Vagina (tissue), 2 donors: ENCODE measurements at regions not wholly inside any gene's neighbourhood (a gene's known extent, or its start where the extent isn't known, plus 50 kb on each side); places are given as distances from the start of the nearest gene placed in this dataset.

Source experiments
- DNase-seq, 2 donors: peaks; one replicate each; pipeline ENCODE4 v3.0.0-alpha.2; 2017; ENCODE audit errors: extremely low spot score in 2 of 2
- H3K27ac ChIP-seq: fragments of 200-600 bp; sonication (generic); one replicate; pipeline ENCODE4 v1.5.1; 2019
- H3K27me3 ChIP-seq: fragments of 200-600 bp; sonication (generic); one replicate; pipeline ENCODE4 v1.5.1; 2019
- H3K36me3 ChIP-seq, 2 donors: fragments of 200-600 bp; sonication (generic); one replicate each; pipeline ENCODE4 v1.5.1; 2017 to 2019
- H3K4me1 ChIP-seq: fragments of 200-600 bp; sonication (generic); one replicate; pipeline ENCODE4 v1.5.1; 2019
- H3K4me3 ChIP-seq, 2 donors: fragments of 200-600 bp; sonication (generic); 1 replicate in 1 of 2; 2 replicates in 1 of 2; pipeline ENCODE4 v1.5.1; 2016 to 2019
- H3K9me3 ChIP-seq: fragments of 200-600 bp; sonication (generic); one replicate; pipeline ENCODE4 v1.5.1; 2019
- POLR2A ChIP-seq, 2 donors: fragments of 450-650 bp; IDR thresholded peaks; one replicate each; pipeline ENCODE4 v1.6.1; 2017; ENCODE audit warnings: antibody characterized with exemption in 2 of 2, mild to moderate bottlenecking in 2 of 2, moderate library complexity in 2 of 2
- POLR2AphosphoS5 ChIP-seq, 2 donors: sonication (generic); formaldehyde crosslinking; IDR thresholded peaks; one replicate each; pipeline ENCODE4 v1.9.0; 2017; ENCODE audit warnings: antibody characterized with exemption in 2 of 2, mild to moderate bottlenecking in 2 of 2, low read depth in 1 of 2; ENCODE audit not compliant: insufficient read depth in 1 of 2
- intact Hi-C: fragments of 100-400 bp; cut with DNase I; formaldehyde crosslinking; loops from one replicate; pipeline ENCODE4 v1.15.1; 2023
- TF ChIP-seq, protein P1 (sequence below), 3 experiments: fragments of 450-650 bp in 2 of 3; fragments of 200-600 bp in 1 of 3; sonication (generic) in 1 of 3; IDR thresholded peaks; one replicate each; pipeline ENCODE4 v1.5.1; 2017 to 2019; ENCODE audit warnings: antibody characterized with exemption in 3 of 3, mild to moderate bottlenecking in 2 of 3, moderate library complexity in 2 of 3

DNA sequence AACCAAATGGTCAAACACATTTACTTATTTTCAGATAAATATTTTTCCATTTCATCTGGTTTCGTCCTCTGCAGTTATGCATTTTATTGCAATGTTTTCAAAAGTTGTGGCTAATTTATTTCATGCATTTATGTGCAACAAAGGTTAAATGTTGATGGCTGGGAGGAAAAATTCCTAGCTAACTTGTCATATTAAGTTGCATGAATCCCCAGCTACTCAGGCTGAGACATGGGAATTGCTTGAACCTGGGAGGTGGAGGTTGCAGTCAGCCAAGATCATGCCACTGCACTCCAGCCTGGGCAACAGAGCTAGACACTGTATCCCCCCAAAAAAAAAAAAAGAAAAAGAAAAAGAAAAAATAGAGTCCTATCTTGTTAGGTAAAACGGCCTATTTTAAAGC is 1862.4 kb upstream of the RAG2 start:
- intact Hi-C loops: no loop called here
- H3K4me1 ChIP-seq: no peaks in the 10 kb centered on the region
- no peak overlapping the region for H3K4me3 ChIP-seq
- no peaks in the 10 kb centered on the region for H3K36me3 ChIP-seq
- no peaks in the 10 kb centered on the region for H3K9me3 ChIP-seq
- DNase-seq: no peak
- TF ChIP-seq, protein P1, sequence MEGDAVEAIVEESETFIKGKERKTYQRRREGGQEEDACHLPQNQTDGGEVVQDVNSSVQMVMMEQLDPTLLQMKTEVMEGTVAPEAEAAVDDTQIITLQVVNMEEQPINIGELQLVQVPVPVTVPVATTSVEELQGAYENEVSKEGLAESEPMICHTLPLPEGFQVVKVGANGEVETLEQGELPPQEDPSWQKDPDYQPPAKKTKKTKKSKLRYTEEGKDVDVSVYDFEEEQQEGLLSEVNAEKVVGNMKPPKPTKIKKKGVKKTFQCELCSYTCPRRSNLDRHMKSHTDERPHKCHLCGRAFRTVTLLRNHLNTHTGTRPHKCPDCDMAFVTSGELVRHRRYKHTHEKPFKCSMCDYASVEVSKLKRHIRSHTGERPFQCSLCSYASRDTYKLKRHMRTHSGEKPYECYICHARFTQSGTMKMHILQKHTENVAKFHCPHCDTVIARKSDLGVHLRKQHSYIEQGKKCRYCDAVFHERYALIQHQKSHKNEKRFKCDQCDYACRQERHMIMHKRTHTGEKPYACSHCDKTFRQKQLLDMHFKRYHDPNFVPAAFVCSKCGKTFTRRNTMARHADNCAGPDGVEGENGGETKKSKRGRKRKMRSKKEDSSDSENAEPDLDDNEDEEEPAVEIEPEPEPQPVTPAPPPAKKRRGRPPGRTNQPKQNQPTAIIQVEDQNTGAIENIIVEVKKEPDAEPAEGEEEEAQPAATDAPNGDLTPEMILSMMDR (IDR thresholded peaks at IDR 0.05): no peak
- no peak for TF ChIP-seq POLR2A (IDR thresholded peaks at IDR 0.05)
- no peak for TF ChIP-seq POLR2AphosphoS5 (IDR thresholded peaks at IDR 0.05; ENCODE audit: insufficient read depth in 1 of 2, low read depth in 1 of 2)
- no peaks in the 10 kb centered on the region for H3K27me3 ChIP-seq
- no peak overlapping the region for H3K27ac ChIP-seq

GRCh38 chr11:38456371-38456770 is 1858.3 kb upstream of the RAG2 start:
- Histone ChIP-seq H3K36me3 (no peaks in the 10 kb centered on the region), H3K27ac (no peak overlapping the region), H3K4me3 (no peak overlapping the region), H3K4me1 (no peaks in the 10 kb centered on the region), H3K27me3 (no peaks in the 10 kb centered on the region), H3K9me3 (no peaks in the 10 kb centered on the region)
- intact Hi-C loops: no loop called here
- DNase-seq: no peak
- TF ChIP-seq POLR2AphosphoS5 (IDR thresholded peaks at IDR 0.05; ENCODE audit: insufficient read depth in 1 of 2, low read depth in 1 of 2) (no peak), POLR2A (IDR thresholded peaks at IDR 0.05) (no peak)
- TF ChIP-seq, protein P1 (IDR thresholded peaks at IDR 0.05): no peak

GRCh38 chr11:38448284-38448683 is 1850.2 kb upstream of the RAG2 start:
- no peak for DNase-seq
- Histone ChIP-seq H3K4me1 (no peaks in the 10 kb centered on the region), H3K36me3 (no peaks in the 10 kb centered on the region), H3K27me3 (no peaks in the 10 kb centered on the region), H3K4me3 (no peak overlapping the region), H3K27ac (no peak overlapping the region), H3K9me3 (no peaks in the 10 kb centered on the region)
- intact Hi-C loops: no loop called here
- TF ChIP-seq POLR2AphosphoS5 (IDR thresholded peaks at IDR 0.05; ENCODE audit: insufficient read depth in 1 of 2, low read depth in 1 of 2) (no peak), POLR2A (IDR thresholded peaks at IDR 0.05) (no peak)
- TF ChIP-seq, protein P1 (IDR thresholded peaks at IDR 0.05): no peak

DNA sequence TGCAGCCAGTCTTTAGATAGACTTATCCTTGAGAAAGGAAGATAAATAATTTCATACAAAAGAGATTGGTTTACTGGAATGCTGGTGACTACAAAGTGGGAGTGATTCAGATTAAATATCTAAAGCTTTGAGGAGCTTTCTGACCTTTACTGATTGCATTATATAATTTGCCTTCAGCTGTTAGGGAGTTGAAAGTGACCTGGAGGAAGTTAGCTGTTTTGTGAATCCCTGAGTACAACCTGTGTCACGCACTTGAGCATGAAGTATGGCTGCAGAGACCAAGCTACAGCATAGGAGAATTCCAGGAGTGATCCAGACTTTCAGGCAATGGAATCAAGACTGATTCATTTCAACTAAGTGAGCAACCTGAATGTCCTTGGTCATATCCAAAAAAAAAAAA is 1848.3 kb upstream of the RAG2 start:
- Histone ChIP-seq H3K36me3 (no peaks in the 10 kb centered on the region), H3K9me3 (no peaks in the 10 kb centered on the region), H3K4me1 (no peaks in the 10 kb centered on the region), H3K27me3 (no peaks in the 10 kb centered on the region), H3K27ac (no peak overlapping the region), H3K4me3 (no peak overlapping the region)
- DNase-seq: no peak
- TF ChIP-seq POLR2A (IDR thresholded peaks at IDR 0.05) (no peak), POLR2AphosphoS5 (IDR thresholded peaks at IDR 0.05; ENCODE audit: insufficient read depth in 1 of 2, low read depth in 1 of 2) (no peak)
- TF ChIP-seq, protein P1 (IDR thresholded peaks at IDR 0.05): no peak
- intact Hi-C loops: no loop called here

DNA sequence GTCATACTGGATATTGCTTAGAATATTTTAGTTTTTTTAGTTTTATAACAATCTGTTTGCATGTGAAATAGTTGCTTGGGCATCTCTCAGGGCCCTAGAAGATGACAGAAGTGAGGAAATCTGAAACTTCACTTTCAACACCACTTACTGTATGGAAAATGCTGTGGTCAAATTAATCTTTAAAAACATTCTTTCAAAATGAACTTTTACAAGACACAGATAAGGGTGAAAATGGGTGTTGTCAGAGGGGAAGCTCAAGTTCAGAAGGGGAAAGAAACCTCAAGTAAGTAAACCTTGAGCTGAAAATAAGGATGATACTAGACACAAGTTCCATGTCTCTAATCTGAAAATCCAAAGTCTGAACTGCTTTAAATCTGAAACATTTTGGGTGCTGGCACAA is 1840.1 kb upstream of the RAG2 start:
- no peaks in the 10 kb centered on the region for H3K36me3 ChIP-seq
- no peaks in the 10 kb centered on the region for H3K4me1 ChIP-seq
- H3K9me3 ChIP-seq: no peaks in the 10 kb centered on the region
- intact Hi-C loops: no loop called here
- H3K27ac ChIP-seq: no peak overlapping the region
- no peak for DNase-seq
- no peak overlapping the region for H3K4me3 ChIP-seq
- TF ChIP-seq POLR2A (IDR thresholded peaks at IDR 0.05): no peak
- no peak for TF ChIP-seq POLR2AphosphoS5 (IDR thresholded peaks at IDR 0.05; ENCODE audit: insufficient read depth in 1 of 2, low read depth in 1 of 2)
- TF ChIP-seq, protein P1 (IDR thresholded peaks at IDR 0.05): no peak
- H3K27me3 ChIP-seq: no peaks in the 10 kb centered on the region
